Activated T-cell treated with anti-CD3 and anti-CD28 coated beads for 48 hours (primary cell): ENCODE measurements at regions not wholly inside any gene's neighbourhood (a gene's known extent, or its start where the extent isn't known, plus 50 kb on each side); places are given as distances from the start of the nearest gene placed in this dataset.

Experiments used
- DNase-seq: peaks from one replicate; pipeline ENCODE4 v3.0.0-alpha.2; 2020; ENCODE audit warnings: low read depth

DNA sequence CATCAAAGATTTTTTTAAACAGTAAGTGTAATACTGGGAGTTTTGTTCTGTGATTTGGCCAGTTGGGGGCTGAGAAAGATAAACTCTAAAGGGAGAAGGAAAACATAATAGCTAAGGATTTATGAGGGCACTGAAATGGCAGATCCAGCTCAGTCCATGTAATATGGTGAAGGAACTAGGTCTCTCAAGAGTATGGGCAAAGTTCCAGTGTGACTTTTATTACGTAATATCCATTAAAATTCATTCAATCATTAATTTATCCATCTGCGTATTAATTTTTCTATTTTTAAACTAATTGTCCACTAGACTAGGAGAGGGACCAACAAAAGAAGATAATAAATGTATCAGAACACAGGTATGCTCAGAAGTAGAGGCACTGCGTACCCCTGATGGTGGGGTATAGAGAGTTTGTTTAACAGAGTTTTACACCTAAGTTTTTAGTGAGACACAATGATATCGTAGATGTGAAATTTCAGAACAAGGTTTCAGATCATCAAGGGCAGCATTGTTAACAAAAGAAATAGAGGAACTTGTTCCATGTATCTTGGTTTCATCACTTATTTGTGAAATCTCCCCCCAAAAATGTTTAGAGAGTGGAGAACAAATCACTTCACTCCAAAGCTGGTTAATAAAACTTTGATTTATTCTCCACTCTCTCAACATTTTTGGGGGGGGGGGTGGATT lies 351.1 kb downstream of the GRXCR1 start:
- no peak for DNase-seq

DNA sequence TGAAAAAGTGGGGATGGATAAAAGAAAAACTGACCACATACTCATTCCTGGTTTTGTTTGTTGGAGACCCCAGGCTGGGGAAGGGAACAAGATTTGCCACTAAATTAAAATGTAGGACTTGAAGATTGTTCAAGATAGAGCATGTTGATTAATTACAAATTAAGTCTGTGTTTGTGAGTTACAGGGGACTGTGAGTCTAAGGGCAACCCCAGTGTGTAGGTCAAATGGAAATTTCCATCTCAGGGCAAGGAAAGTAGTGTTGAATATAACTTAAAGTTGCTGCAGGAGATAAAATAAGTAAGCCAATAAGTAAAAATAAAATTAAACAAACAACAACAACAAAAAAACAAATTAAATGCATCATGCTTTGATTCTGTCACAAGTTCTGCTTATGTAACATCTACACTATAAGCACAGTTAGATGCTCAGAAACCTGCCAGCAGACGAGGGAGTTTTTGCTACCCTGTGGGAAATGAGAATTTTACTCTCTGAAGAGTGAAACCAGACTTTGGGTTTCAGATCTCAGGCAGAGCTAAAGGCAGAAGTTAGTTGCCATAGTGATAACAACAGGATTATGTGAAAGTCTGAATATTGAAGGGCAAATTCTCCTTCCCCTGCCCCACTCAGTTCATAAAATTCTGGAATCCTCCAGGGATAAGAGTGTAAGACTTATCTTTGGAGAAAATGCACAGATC lies 352.3 kb downstream of the GRXCR1 start:
- no peak for DNase-seq

DNA sequence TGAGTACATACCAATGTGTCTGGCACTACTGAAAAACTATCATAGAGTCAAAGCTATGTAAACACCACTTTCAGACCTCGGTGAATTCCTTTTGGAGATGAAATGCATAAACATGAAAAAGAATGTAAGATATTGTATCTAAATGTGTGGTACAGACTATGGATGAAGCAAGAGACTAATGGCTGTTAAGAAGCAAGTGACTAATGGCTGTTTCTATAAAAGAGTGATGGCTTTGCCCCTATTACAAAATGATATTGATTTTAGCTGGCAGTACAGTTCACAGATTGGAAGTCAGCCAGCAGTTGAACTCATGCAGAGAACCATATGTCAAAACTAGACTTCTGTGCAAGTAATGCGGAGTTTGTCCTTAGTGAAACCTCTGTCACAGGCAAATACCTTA lies 359.3 kb downstream of the GRXCR1 start:
- DNase-seq, result no peak

DNA sequence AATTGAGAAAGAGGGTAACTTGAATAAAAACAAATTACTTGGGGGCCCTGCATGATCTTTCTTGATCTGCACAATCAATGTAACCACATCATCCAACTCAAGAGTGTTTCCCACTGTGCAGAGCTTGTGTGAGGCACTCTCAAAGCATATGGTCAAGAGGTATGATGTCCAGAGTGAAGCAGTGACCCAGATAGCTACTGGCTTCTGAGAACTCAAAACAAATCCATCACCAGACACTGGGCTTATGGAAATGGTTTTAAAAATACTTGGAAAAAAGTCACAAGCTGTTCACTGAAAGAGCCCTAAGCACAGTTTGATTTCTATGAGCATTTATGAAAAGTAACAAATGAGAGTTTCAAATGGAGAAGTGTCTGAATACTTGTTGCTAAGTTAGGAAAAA lies 361.0 kb downstream of the GRXCR1 start:
- no peak for DNase-seq

DNA sequence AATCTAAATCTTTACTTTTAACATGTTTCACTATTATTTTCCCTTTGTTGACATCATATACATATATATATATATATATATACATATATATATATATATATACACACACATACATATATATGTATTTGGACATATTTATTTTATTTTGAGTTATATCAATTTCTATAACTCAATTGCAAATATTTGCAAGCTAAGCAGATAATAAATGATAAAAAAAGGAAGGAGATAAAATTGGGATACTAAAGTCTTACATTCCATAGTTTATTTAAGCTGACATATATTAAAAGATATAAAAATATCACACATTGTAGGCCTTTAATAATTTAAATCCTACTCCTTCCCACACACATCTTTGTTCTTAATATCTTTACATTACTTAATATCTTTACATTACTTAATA lies 372.2 kb downstream of the GRXCR1 start:
- no peak for DNase-seq

DNA sequence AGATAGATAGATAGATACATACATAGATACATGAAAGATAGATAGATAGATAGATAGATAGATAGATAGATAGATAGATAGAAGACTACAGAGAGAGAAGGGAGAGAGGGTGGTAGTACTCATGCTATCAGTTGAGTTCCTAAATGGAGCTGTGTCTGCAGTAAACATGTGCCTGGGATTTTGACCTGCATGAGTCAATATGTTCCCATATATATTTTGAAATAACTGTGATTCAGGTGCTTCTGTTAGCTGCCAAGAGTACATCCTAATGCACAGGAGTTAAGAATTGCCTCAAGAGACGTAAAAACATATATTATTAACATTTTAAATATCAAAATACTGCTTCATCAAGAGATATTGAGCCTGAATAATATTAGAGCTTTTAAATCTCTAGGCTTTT lies 379.4 kb downstream of the GRXCR1 start:
- DNase-seq, result no peak

DNA sequence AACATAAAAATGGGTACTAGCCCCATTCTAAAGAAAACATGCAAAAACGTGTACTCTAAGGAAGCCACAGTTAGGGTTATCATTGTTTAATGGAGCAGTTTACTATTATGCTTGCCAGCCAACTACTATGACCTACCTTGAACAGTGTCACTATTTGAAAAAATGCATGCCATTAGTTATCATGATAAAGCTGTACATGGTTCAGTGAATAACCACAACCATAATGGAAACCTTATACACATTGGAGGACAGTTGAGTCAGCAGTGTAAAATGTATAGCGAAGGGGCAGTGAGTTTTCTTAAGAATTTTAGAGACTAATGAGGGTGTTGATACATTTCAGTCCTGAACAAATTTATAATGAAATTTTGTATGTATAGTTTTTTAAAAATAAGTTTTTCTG lies 381.9 kb downstream of the GRXCR1 start:
- no peak for DNase-seq

DNA sequence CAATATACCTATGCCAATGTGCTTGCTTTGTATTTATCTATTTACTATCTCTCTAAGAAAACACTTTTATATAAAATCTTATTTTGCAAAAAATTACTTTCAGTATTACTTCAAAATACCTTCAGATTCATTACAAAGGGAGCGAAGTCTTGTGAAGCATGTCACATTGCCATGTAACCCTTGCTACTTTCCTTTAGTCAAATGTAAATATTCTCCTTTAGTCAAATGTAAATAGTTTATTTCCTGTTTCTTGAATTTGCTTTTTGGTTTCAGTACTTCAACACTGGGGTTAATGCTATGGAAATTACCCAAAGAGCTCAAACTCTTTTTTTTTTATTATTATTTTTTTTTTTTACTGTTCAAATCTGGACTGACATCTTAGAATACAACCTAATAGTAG lies 383.3 kb downstream of the GRXCR1 start:
- no peak for DNase-seq

DNA sequence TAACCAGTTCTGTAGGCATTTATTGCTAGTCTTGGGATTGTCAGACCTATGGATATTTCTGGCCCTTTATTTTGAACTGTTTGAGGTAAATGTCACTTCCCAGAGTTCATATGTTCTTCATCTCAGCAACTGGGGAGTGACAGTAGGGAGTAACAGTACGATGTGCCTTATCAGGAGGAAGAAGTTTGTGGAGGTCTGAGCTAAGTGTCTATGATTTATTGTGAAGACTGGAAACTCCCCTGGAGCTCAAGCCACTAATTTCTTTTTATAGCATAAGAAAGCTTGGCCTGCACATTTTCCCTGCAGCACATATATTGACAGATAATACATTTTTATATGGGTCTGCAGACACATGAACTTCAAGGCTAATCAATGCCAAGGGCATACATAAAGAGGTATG lies 383.8 kb downstream of the GRXCR1 start:
- DNase-seq, result no peak

DNA sequence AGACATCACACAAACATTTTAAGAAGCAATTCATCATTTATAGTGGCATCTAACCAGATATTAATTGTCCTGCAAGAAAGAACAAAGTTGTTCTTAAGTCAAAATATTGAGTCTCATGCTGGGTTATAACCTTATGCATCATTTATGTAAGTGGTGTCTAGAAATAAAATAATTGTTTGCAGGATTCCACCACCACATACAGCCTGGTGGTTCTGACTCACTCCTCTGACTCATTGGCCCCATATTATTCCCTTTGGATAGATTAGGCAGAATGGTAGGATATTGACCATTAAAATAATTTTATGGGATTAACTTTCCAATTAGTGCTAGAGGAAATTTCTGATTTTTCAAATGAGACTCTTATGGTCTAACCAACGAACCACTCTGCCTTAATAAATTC lies 384.5 kb downstream of the GRXCR1 start:
- no peak for DNase-seq

DNA sequence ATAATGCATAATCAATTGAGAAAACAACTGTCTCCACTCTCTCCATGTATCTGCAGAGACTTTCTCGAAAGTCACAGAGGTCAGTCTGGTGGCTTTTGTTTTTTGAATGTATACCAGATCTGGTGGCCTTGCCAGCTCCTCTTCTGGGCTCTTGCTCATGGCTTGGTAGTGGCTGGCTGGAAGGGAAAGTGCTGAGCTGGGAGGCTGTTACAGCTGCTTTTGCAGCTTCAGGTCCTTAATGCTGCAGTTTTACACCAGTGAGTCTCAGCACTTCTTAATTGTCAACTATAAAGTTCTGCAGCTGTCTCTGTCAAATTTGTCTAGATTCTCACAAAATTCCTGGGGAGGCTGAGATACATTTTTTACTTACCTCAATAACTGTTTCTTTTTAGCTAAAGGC lies 390.0 kb downstream of the GRXCR1 start:
- DNase-seq, result no peak

DNA sequence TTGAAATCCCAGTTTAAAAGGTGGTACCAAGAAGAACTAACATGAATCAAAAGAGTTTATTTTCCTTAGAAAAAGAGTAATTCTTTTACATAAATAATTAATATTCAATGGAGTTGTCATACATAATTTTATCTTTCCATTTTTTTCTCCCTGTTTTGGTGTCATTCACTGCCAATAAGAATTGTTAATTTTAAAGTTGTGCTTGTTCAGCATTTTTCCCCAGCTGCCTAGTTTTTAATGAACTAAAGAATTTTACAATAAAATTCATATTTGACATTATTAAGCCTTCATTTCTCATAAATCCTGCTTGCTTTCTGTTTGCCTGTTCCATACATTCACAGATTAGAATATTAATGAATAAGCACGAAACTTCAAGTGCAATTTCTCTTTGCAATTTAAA lies 393.6 kb downstream of the GRXCR1 start:
- DNase-seq, result no peak

DNA sequence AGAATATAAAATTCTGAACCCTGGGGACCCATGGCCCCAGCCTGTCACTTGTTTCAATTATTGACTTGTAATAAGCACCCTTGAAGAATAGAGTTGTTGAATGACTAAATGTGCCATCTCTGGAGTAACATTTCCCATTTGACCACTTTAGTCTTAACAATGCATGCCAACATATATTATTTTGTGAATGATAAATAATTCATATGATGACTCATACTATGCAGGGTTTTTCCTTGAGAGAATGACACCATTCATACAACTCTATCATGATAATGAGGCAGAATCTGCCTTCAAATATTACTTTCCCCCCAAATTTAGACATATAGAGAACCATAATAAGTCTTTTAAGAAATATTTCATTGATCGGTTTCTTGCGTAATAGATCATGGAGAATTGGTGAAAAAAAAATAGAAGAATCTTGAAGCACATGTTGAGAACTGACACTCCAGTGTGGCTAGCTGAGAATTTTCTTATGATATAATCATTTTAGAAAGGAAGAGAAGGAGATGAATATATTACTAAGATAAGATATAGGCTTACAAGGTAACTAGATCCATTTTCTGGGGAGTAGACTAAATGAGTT lies 404.5 kb downstream of the GRXCR1 start:
- DNase-seq, result no peak

DNA sequence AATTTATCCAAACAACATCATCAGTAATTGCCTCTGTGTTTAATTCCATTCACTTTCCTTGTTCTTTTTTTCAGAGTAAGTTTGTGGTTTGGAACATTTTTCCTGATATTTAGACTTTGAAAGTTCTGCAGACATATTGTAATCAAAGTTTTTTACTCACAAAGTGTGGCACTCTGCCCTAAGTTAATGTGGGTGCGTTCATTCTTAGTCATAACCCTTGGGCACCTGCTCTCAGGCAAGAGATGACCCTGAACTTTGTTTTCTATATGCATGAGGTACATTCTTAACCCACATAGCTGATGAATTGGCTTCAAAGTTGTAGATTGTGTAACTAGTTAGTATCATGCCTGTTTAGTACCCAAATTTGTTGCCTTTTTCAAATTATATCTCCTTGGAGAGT lies 424.3 kb downstream of the GRXCR1 start:
- no peak for DNase-seq

DNA sequence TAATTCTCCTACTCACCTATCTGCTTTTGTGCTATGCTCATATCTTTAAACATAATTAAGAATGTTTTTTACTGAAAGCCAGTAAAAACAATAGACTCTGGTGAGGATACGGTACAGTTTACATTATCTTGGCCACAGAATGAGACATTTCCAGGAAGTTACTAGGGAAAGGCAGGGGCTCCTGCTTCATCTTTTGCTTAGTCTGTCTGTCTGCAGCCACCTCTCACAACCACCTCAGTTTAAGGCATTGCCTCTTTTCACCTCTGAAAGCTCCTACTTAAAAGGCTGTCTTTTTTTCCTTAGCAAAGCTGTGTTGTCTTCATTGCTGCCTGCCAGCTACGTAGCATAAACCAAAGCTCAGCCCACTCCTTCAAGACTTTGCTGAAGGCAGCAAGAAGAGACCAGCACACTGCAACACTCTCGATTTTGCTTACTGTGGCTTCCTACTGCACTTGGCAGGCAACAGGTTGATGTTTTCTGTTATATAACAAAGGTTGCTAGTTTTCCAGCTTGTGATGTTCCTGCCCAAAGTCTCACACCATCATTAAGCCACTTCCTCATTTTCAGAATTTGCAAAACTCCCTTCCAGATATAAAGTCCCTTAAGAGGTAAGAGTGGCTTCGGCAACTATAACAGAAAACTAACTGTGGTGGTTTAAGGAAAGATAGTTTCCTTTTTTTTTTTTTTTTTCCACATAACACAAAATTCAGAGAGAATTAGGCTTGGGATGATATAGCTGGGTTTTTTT lies 432.9 kb downstream of the GRXCR1 start:
- DNase-seq, result no peak

DNA sequence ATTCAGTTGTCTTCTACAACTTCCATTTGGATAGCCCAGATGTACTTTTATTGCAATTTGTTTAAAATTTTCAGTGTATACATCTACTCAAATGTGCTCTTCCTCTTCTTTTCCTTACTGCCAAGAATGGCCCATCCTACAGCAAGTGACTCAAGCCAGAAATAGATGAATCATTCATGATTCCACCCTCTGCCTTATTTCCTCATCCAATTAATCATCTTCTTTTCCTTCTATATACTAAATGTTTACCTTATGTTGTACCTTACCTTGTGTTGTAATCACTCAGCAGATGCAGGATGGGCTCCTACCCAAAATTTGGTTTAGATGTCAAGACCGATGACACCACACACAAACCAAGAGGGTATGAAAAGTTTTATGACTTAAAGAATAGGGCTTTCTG lies 437.8 kb downstream of the GRXCR1 start:
- DNase-seq, result no peak

DNA sequence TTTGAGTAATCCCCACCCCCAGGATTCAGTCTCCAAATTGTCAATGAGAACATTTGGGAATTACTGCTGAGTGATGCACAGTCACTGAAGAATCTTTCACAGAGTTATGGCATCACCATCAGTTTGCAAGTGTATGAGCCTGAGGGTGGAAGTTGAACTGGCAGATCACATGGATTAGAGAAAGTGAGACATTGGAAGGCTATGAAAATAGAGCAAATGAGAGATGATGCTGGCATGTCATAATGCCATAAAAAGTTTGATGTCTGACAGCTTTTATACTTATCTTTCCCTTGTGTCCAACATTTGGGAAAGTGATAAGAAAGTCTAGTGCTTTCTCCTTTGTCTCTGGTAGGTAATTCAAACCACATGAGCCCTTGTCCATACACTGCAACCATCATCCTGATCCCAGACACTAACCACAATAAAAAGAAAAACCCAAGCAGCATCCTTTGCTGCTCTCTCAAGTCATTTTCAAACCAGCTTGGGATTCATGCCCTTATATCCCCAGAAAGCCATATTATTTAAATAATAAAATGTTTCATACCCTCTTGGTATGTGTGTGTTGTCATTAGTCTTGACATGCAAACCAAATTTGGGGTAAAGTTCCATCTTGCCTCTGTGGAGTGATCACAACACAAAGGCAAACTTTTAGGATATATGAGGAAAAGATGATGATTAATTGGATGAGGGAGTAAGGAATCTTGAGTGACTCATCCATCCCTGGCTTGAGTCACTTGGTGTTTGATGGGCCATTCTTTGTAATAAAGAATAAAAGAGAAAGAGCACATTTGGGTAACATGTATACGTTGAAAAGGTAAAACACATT lies 438.9 kb downstream of the GRXCR1 start:
- DNase-seq, result no peak

DNA sequence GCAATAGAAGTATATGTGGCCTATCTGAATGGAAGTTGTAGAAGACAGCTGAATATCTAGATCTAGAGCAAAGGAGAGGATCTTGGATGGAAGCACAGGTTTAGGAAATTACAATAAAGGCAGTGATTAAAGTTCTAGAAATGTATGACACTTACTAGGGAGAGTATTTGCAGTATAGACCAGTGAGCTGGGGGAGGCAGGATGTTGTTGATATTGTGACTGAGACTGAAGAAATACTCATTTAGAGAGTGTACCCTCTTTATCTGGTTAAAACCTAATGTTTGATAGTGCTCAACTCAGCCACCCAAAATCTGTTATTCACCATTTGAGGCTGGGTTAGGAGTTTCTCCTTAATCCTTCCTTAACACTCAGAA lies 439.5 kb downstream of the GRXCR1 start:
- no peak for DNase-seq

DNA sequence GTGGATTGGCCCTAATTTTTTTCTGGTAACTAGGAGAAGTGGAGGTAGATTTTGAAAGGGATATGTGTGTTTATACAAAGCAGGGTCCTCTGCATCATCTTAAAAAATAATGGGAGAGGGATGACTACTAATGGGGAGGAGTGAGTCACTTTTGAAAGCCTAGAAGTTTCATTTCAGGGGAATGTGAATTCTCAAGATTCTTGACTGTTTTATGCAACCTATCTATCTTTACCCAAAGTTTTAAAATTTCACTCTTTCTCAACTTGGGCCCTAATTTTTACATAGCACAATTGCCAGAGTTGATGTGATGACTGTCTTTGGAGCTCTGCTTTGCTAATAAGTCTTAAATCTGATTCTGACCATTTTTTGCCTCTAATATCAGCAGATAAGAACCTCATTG lies 445.2 kb downstream of the GRXCR1 start:
- DNase-seq, result no peak

DNA sequence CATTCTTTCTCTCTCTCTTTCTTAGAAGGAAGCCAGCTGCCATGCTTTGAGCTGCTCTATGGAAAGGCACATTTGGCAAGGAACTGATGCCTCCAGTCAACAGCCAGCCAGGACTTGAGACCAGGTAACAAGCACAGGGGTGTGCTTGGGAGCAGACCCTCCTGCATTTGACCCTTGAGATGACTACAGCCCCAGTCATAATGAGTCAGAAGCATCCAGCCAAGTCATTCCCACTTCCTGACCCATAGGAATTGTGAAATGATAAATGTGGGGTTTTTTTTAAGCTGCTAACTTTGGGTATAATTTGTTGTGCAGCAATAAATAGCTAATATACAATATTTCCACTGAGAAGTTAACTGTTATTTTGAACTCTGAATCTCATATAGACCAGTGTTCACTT lies 446.9 kb downstream of the GRXCR1 start:
- DNase-seq, result no peak

DNA sequence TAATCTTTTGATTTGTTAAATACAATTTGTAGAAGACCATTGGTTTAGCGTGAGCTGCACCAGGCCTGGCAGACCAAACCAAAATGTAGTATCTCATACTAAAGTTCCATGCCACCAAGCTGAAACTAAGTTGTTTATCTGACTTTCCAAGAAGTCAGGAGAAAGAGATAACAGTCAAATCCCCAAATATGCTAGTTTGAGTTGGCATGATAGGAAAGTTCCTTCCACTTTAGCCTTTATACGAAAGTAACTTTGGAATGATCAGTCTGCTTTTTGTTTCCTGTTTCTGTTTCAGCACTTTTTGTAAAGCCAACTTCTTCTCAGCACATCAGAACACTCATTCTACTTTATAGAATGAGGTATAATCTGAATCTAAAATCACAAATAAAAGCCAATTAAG lies 449.2 kb downstream of the GRXCR1 start:
- no peak for DNase-seq

DNA sequence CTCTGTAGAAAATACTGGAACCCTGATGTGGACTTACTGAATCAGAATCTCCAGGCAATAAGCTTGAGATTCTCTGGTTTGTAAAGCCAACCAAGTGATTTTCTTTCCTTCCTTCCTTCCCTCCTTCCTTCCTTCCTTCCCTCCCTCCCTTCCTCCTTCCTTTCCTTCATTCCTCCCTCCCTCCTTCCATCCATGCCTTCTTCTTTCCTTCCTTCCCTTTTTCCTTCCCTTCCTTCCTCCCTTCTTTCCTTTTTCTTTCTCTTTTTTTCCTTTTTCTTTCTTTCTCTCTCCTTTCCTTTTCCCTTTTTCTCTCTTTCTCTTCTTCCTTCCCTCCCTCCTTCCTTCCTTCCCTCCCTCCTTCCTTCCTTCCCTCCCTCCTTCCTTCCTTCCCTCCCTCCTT lies 450.8 kb downstream of the GRXCR1 start:
- no peak for DNase-seq
